ENCODE measurements at regions not wholly inside any gene's neighbourhood (a gene's known extent, or its start where the extent isn't known, plus 50 kb on each side); places are given as distances from the start of the nearest gene placed in this dataset.

GRCh38 chr9:126275386-126276001 lies 51.1 kb upstream of the MVB12B start:
- no peak for DNase-seq

GRCh38 chr9:126276056-126276728 lies 50.4 kb upstream of the MVB12B start:
- DNase-seq: no peak
